ENCODE measurements at regions not wholly inside any gene's neighbourhood (a gene's known extent, or its start where the extent isn't known, plus 50 kb on each side); places are given as distances from the start of the nearest gene placed in this dataset.

DNA sequence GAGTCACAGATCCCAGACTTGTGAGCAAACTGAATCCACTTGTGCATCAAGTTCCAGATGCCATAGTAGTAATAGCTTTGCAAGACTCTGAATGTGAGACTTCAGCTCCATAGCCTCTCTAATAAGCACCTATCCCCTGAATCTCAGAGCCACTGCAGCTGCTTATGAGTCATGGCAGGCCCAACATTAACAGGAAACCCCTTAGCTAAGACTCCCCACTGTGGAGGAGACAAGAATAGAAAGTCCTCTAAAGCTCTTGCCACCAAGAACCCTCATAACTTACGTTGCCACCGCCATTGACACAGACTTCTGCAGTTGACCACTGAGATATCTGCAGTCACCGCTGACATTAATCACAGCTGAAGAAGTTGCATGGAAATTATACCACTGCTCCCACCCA lies 62.9 kb upstream of the PDE3A start:
- Mint-ChIP-seq H3K27me3 (ENCODE audit: insufficient read depth) (no peaks in the 10 kb centered on the region), H3K9me3 (peaks cover 27% of the 10 kb centered on the region), H3K27ac (no peak overlapping the region), H3K4me1 (ENCODE audit: low read depth) (no peaks in the 10 kb centered on the region), H3K36me3 (ENCODE audit: low read depth) (no peaks in the 10 kb centered on the region), H3K4me3 (no peak overlapping the region)
- DNase-seq (ENCODE audit: low spot score): no peak
- intact Hi-C loops (cut with micrococcal nuclease): no loop called here

DNA sequence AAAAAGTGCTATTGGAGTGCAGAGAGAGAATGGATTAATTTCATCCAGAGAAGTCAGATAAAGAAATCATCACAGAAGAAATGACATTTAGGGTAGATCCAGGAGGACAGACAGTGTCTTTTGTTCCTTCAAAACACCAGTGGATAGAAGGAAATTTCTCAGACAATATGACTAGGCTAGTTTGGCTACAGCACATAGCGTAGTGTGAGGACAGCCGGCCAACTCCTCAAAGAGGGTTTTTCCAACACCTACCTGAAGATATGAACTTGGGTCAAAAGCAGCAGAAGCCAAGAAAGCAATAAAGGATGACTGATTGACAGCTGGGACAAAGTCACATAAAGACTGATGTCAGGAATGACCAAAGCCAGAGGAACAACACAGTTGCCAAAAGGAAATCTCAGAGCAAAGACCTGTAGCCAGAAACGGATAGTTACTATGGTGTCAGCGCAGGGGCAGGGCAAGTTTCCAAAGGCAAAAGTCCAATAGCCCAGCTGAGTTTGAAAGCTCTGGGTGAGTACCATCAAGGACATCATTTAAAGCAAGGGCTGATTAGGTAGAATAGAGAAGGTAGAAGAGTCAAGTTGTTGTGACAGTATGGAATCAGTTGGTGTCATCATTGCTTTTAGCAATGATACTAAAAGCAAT lies 58.7 kb upstream of the PDE3A start:
- H3K9me3 Mint-ChIP-seq: peaks cover 14% of the 10 kb centered on the region
- no peak overlapping the region for H3K27ac Mint-ChIP-seq
- intact Hi-C loops (cut with micrococcal nuclease): no loop called here
- H3K4me1 Mint-ChIP-seq (ENCODE audit: low read depth): no peaks in the 10 kb centered on the region
- no peaks in the 10 kb centered on the region for H3K27me3 Mint-ChIP-seq (ENCODE audit: insufficient read depth)
- no peak overlapping the region for H3K4me3 Mint-ChIP-seq
- H3K36me3 Mint-ChIP-seq (ENCODE audit: low read depth): no peaks in the 10 kb centered on the region
- DNase-seq (ENCODE audit: low spot score): no peak

DNA sequence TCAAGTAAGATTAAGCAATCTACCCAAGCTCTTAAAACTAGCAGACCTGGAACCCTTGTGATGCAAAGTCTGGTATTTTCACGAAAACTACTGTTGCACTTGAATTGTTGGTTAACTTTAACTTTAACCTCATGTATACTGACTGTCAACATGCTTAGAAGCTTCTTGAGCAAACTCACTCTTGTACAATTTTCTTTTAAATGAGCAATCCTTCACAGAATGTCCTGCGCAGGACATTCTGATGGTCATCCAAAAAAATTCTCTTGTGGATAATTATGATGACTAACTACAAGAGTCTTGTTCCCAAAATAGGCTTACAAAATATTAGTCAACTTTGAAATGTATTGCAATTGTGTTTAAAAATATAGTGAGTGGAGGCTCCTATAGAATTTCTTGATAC lies 54.0 kb upstream of the PDE3A start:
- H3K4me3 Mint-ChIP-seq: no peak overlapping the region
- intact Hi-C loops (cut with micrococcal nuclease): no loop called here
- no peak for DNase-seq (ENCODE audit: low spot score)
- H3K36me3 Mint-ChIP-seq (ENCODE audit: low read depth): no peaks in the 10 kb centered on the region
- H3K9me3 Mint-ChIP-seq: no peaks in the 10 kb centered on the region
- no peaks in the 10 kb centered on the region for H3K27me3 Mint-ChIP-seq (ENCODE audit: insufficient read depth)
- no peak overlapping the region for H3K27ac Mint-ChIP-seq
- H3K4me1 Mint-ChIP-seq (ENCODE audit: low read depth): no peaks in the 10 kb centered on the region

DNA sequence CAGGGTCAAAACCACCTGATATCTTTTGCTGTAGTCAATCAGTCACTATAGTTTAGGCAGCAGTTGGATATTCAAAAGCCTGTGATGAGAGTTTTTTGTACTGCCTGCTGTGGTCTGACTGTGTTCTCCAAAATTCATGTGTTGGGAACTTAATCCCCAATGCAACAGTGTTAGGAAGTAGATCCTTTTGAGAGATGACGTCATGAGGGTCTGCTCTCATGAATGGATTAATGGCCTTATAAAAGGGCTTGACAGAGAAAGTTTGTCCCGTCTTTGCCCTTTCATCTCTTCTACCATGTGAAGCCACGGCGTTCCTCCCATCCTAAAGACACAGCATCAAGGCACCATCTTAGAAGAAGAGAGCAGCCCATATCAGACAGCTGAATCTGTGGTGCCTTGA lies 50.8 kb upstream of the PDE3A start:
- Mint-ChIP-seq H3K36me3 (ENCODE audit: low read depth) (no peaks in the 10 kb centered on the region), H3K27ac (no peak overlapping the region)

More for the DNA sequence above, 50.8 kb upstream of the PDE3A start:
- no peaks in the 10 kb centered on the region for H3K4me1 Mint-ChIP-seq (ENCODE audit: low read depth)
- no peak for DNase-seq (ENCODE audit: low spot score)
- H3K4me3 Mint-ChIP-seq: no peak overlapping the region
- no peaks in the 10 kb centered on the region for H3K27me3 Mint-ChIP-seq (ENCODE audit: insufficient read depth)
- H3K9me3 Mint-ChIP-seq: no peaks in the 10 kb centered on the region
- intact Hi-C loops (cut with micrococcal nuclease): no loop called here
